ENCODE measurements at regions not wholly inside any gene's neighbourhood (a gene's known extent, or its start where the extent isn't known, plus 50 kb on each side); places are given as distances from the start of the nearest gene placed in this dataset.

DNA sequence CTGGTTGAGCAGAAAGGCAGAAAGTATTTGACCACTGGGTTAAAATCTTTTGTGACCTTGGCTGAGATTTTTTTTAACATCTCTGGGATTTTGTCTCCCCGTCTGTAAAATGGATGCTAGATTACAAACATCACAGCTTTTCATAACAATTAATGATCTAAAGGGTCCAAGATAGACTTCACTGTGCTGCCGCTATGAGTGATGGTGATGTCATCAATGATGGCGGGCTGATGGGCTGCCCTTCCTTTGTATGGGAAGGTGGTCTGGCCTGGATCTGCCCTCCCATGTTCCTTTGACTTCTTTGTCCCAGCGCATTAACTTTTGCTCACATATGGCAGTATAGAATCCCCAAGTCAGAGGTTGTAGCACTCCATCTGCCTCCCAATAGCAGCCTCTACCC, 116.7 kb downstream of the IRX5 start:
- Histone ChIP-seq H3K36me3 (no peaks in the 10 kb centered on the region), H3K27me3 (peaks cover 0 to 13% (median 5%) of the 10 kb centered on the region in 7 donors), H3K9me3 (no peaks in the 10 kb centered on the region), H3K27ac (no peak overlapping the region), H3K4me3 (no peak overlapping the region), H3K4me1 (no peaks in the 10 kb centered on the region)
- DNase-seq = no peak
- intact Hi-C loops (cut with DNase I) = no loop called here
- no peak for ATAC-seq
- TF ChIP-seq, protein P1, sequence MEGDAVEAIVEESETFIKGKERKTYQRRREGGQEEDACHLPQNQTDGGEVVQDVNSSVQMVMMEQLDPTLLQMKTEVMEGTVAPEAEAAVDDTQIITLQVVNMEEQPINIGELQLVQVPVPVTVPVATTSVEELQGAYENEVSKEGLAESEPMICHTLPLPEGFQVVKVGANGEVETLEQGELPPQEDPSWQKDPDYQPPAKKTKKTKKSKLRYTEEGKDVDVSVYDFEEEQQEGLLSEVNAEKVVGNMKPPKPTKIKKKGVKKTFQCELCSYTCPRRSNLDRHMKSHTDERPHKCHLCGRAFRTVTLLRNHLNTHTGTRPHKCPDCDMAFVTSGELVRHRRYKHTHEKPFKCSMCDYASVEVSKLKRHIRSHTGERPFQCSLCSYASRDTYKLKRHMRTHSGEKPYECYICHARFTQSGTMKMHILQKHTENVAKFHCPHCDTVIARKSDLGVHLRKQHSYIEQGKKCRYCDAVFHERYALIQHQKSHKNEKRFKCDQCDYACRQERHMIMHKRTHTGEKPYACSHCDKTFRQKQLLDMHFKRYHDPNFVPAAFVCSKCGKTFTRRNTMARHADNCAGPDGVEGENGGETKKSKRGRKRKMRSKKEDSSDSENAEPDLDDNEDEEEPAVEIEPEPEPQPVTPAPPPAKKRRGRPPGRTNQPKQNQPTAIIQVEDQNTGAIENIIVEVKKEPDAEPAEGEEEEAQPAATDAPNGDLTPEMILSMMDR (IDR thresholded peaks at IDR 0.05) = no peak
- 87 to 91% methylated on average over 4 of the region's 4 CpGs for WGBS, 2 donors

DNA sequence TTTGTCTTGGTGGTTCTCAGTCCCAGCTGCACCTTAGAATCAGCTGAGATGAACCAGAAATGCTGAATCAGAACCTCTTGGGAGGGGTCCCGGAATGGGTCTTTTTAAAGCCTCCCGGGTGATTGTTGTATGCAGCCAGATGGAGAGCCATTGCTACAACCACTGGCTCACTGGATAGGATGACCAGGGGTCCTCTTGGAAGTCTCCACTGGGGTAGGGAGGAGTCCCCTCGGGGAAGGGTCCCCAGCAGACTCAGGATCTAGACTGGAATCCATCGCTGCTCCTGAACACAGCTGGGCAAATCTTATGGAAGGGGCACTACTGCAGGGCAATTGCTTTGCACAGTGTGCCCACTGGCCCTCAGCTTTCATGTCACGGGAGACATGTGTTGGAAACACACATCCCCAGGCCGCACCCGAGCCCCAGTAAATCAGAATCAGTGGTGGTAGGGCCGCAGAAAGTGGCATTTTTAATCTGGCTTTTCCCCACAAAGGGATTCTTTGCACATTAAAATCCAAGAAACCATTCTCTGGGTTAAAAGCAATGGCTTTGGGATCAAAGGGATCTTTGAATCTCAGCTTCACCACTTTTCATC, 117.3 kb downstream of the IRX5 start:
- TF ChIP-seq, protein P1 (IDR thresholded peaks at IDR 0.05) = no peak
- DNase-seq = no peak
- H3K27me3 ChIP-seq = peaks cover 0 to 18% (median 0%) of the 10 kb centered on the region in 7 donors
- H3K4me3 ChIP-seq = no peak overlapping the region
- H3K27ac ChIP-seq = no peak overlapping the region
- intact Hi-C loops (cut with DNase I) = no loop called here
- H3K4me1 ChIP-seq = no peaks in the 10 kb centered on the region
- no peak for ATAC-seq
- H3K9me3 ChIP-seq = no peaks in the 10 kb centered on the region
- H3K36me3 ChIP-seq = no peaks in the 10 kb centered on the region
- WGBS, 2 donors = 92 to 96% methylated on average over 8 of the region's 8 CpGs

DNA sequence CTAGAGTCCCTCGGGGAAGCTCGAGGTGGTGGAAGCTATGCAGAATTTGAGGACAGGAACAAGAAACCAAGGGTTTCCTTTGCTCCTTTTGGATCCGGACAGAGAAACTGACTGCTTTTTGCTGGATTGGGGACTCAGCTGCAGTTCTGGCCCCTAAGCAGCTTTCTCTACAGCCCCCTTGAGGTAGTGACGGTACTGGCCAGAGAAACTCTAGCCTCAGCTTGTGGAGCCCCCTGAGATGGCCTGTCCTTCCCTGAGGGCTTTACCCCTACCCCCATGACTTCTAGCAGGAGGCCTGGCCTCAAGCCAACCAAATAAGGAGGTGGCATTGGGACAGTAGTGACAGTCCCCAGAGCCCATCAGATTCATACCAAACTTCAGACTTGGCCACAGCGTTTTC, 118.1 kb downstream of the IRX5 start:
- ATAC-seq = no peak
- Histone ChIP-seq H3K36me3 (no peaks in the 10 kb centered on the region), H3K9me3 (no peaks in the 10 kb centered on the region), H3K4me3 (no peak overlapping the region), H3K4me1 (no peaks in the 10 kb centered on the region), H3K27ac (no peak overlapping the region), H3K27me3 (peaks cover 0 to 20% (median 2%) of the 10 kb centered on the region in 7 donors)
- WGBS, 2 donors = 78 to 81% methylated on average over 5 of the region's 5 CpGs
- intact Hi-C loops (cut with DNase I) = no loop called here
- DNase-seq = no peak
- TF ChIP-seq, protein P1 (IDR thresholded peaks at IDR 0.05) = no peak

DNA sequence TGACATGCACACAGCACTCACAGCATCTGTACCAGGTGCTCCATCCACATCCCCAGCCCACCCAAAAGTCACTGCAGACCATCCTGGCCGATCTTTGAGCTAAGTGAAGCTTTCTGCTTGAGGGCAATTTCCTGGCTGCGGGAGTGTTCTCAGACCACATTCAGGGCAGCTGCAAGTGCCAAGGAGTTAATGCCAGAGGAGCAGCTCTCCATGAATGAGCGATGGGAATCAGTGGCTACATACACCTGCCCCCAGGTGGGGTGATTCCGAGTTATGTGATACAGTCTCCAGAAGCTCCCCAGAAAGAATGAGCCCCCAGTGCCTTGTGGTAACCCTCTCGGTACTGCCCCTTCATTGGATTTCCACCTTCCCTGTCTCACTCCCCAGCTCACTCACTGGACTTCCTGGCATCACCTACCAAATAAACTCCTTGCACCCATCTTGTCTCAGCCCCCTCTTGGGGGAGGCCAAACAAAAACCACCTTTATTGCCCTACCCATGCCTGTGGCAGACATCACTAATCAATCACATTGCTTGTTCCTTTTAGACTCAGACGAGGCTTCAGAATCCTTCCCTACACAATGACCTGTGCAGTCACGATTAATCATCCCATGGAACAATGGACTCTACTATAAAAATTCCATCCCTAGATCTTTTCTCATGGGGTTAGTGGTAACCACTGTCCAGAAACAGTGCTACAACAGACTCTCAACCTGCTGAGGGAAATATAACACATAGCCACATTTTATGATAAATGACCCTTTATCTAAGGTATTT, 121.1 kb downstream of the IRX5 start:
- WGBS, 2 donors = 69 to 85% methylated on average over 7 of the region's 7 CpGs
- Histone ChIP-seq H3K4me3 (no peak overlapping the region), H3K9me3 (peaks cover 0 to 6% (median 0%) of the 10 kb centered on the region in 11 donors), H3K4me1 (peaks cover 0 to 6% (median 4%) of the 10 kb centered on the region in 9 donors), H3K27ac (no peak overlapping the region), H3K36me3 (no peaks in the 10 kb centered on the region), H3K27me3 (peaks cover 0 to 35% (median 27%) of the 10 kb centered on the region in 7 donors)
- intact Hi-C loops (cut with DNase I) = no loop called here
- ATAC-seq (no peak), DNase-seq (no peak)
- TF ChIP-seq, protein P1 (IDR thresholded peaks at IDR 0.05) = no peak

Measured in heart right ventricle (tissue), 16 donors.